Right cardiac atrium (tissue), 5 donors: ENCODE measurements at regions not wholly inside any gene's neighbourhood (a gene's known extent, or its start where the extent isn't known, plus 50 kb on each side); places are given as distances from the start of the nearest gene placed in this dataset.

ENCODE experiments used
- ATAC-seq, 2 donors: fragments of 200-7000 bp; cut with Tn5 transposase; one replicate each; pipeline versions ENCODE4 v1.8.0 to v1.9.1; 2020; ENCODE audit warnings: moderate library complexity in 2 of 2, mild to moderate bottlenecking in 1 of 2
- DNase-seq, 3 donors: peaks; one replicate each; pipeline ENCODE4 v3.0.0-alpha.2; 2020
- H3K27ac ChIP-seq: one replicate; pipeline ENCODE4 v1.5.1; 2013; ENCODE audit warnings: mild to moderate bottlenecking, low read length, control low read depth, moderate library complexity
- H3K27me3 ChIP-seq: one replicate; pipeline ENCODE4 v1.6.1; 2013; ENCODE audit not compliant: control insufficient read depth, insufficient read depth
- H3K4me1 ChIP-seq: one replicate; pipeline ENCODE4 v1.6.1; 2013; ENCODE audit warnings: low read length; ENCODE audit not compliant: control insufficient read depth, insufficient read depth
- H3K4me3 ChIP-seq: one replicate; pipeline ENCODE4 v1.5.1; 2013; ENCODE audit warnings: low read length, control low read depth
- H3K9me3 ChIP-seq: one replicate; pipeline ENCODE4 v1.6.1; 2013; ENCODE audit warnings: low read length; ENCODE audit not compliant: control insufficient read depth
- WGBS: extraction: QIAGEN DNeasy Blood & Tissue Kit; methylation state at CpG from one replicate; pipeline ENCODE4 v1.1.7; 2013; 5-methylcytosine and 5-hydroxymethylcytosine counted together
- intact Hi-C, 4 donors: fragments of 100-400 bp; cut with DNase I; formaldehyde crosslinking; loops; one replicate each; pipeline versions ENCODE4 v1.11.0 to v1.14.0; 2022 to 2023
- donor health status: healthy with polysubstance abuse.
- donor health status: DM: no; HTN: yes; CAD: no.
- donor health status: DM: no; HTN: no; CAD: no.
- donor health status: DM: no; HTN: yes; CAD: no; lungs with severe emphysema.
- donor health status: DM: yes; HTN: yes; CAD: no.

DNA sequence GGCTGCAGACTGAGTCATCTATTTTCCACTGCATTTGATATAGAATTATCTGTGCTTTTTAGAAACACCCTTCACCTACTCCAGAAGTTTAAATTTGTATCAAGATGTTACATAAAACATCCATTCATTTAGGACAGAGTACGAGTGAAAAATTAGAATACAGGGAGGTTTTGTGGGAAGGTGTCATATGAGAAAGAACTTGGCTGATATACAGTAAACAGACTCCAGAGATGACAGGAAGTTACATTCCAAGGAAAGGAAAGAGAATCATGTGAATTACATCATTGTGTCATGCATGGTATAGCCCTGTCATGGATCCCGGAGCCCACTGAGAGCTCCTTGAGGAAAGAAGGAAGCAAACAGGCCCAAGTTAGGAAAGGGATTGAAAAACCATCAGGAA lies 341.5 kb upstream of the PKDCC start:
- 60% methylated on average over 2 of the region's 2 CpGs for WGBS
- H3K4me3 ChIP-seq: no peak overlapping the region
- H3K27me3 ChIP-seq: no peaks in the 10 kb centered on the region
- H3K9me3 ChIP-seq: no peaks in the 10 kb centered on the region
- intact Hi-C loops: loop anchor here in 1 of 4 donors (10.0 kb wide), 1 partner anchor 291 kb away; no protein-coding TSS in a partner anchor
- H3K4me1 ChIP-seq: no peaks in the 10 kb centered on the region
- no peak for ATAC-seq
- no peak overlapping the region for H3K27ac ChIP-seq
- DNase-seq: no peak

DNA sequence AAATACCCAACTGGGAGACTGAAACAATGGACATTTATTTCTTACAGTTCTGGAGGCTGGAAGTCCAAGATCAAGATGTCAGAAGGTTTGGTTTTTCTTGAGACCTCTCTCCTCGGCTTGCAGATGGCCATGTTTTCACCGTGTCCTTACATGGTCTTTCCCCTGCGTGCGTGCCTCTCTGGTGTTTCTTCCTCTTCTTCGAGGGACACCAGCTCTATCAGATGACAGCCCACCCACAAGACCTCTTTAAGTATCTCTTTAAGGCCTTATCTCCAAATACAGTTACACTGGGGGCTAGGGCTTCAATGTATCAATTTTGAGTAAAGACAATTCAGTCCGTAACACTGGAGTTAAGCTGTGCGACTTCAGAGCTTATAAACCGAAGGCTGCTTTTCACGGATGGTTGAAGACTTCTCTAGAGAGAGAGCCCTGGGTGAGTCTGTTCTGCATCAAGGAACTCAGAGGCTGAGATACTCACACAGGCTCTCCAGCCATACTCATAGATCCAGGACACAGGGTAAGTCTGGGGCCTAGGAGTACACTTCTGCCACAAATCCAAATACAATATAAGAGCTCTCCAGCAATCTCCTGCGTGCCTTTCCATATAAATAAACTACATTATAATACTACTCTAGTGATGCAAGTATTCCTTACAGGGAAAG lies 339.9 kb upstream of the PKDCC start:
- WGBS: 91% methylated on average over 10 of the region's 10 CpGs
- DNase-seq: no peak
- Histone ChIP-seq H3K4me3 (no peak overlapping the region), H3K27ac (no peak overlapping the region), H3K27me3 (no peaks in the 10 kb centered on the region), H3K9me3 (no peaks in the 10 kb centered on the region), H3K4me1 (no peaks in the 10 kb centered on the region)
- intact Hi-C loops: loop anchor here in 1 of 4 donors (10.0 kb wide), 1 partner anchor 293 kb away; no protein-coding TSS in a partner anchor
- no peak for ATAC-seq

- intact Hi-C loops: loop anchor here in 1 of 4 donors (10.0 kb wide), 1 partner anchor 295 kb away; no protein-coding TSS in a partner anchor
- ATAC-seq: no peak
- no peak for DNase-seq
- 82% methylated on average over 10 of the region's 10 CpGs for WGBS
- H3K27ac ChIP-seq: no peak overlapping the region
- H3K4me1 ChIP-seq: no peaks in the 10 kb centered on the region
- H3K27me3 ChIP-seq: no peaks in the 10 kb centered on the region
- H3K9me3 ChIP-seq: no peaks in the 10 kb centered on the region
- no peak overlapping the region for H3K4me3 ChIP-seq
Observed at GRCh38 chr2:41709702-41710599, 337.9 kb upstream of the PKDCC start.

- H3K4me1 ChIP-seq: no peaks in the 10 kb centered on the region
Observed at GRCh38 chr2:41710944-41711343, 336.9 kb upstream of the PKDCC start.

GRCh38 chr2:41711736-41712135 lies 336.1 kb upstream of the PKDCC start:
- no peaks in the 10 kb centered on the region for H3K9me3 ChIP-seq
- WGBS: 96% methylated on average over 2 of the region's 2 CpGs
- H3K27ac ChIP-seq: no peak overlapping the region
- ATAC-seq (no peak), DNase-seq (no peak)
- no peak overlapping the region for H3K4me3 ChIP-seq
- no peaks in the 10 kb centered on the region for H3K27me3 ChIP-seq
- H3K4me1 ChIP-seq: no peaks in the 10 kb centered on the region
- intact Hi-C loops: no loop called here

More at GRCh38 chr2:41710944-41711343, 336.9 kb upstream of the PKDCC start:
- WGBS: 92% methylated on average over 3 of the region's 3 CpGs
- H3K27ac ChIP-seq: no peak overlapping the region
- H3K9me3 ChIP-seq: no peaks in the 10 kb centered on the region
- ATAC-seq: no peak
- no peak overlapping the region for H3K4me3 ChIP-seq
- no peaks in the 10 kb centered on the region for H3K27me3 ChIP-seq
- intact Hi-C loops: no loop called here
- no peak for DNase-seq

GRCh38 chr2:41716497-41716896 lies 331.3 kb upstream of the PKDCC start:
- Histone ChIP-seq H3K9me3 (no peaks in the 10 kb centered on the region), H3K27ac (no peak overlapping the region), H3K27me3 (no peaks in the 10 kb centered on the region), H3K4me3 (no peak overlapping the region), H3K4me1 (no peaks in the 10 kb centered on the region)
- DNase-seq (no peak), ATAC-seq (no peak)
- intact Hi-C loops: no loop called here
- WGBS: 89% methylated on average over 5 of the region's 5 CpGs

DNA sequence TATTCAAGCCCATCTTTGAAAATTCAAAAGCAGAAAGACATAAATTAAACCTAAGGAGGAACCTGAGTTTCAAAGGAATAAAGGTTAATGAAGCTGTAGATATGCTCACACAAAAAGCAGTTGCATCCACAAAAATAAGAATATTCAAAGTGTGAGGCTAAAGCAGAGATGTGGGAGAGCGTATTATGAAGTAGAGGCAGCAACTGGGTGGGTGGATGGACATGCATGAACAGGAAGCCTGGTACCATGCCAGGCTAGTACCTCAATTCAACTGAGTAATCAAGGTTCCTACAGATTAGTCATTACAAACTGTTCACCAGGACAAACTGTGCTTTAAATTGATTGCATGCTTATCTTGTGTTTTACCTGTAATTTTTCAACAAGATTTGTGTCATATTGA lies 330.0 kb upstream of the PKDCC start:
- no peaks in the 10 kb centered on the region for H3K4me1 ChIP-seq
- no peak for ATAC-seq
- no peaks in the 10 kb centered on the region for H3K27me3 ChIP-seq
- no peaks in the 10 kb centered on the region for H3K9me3 ChIP-seq
- H3K4me3 ChIP-seq: no peak overlapping the region
- no peak for DNase-seq
- intact Hi-C loops: no loop called here
- WGBS: 92% methylated on average over 1 of the region's 1 CpG
- H3K27ac ChIP-seq: no peak overlapping the region

- Histone ChIP-seq H3K27ac (no peak overlapping the region), H3K27me3 (no peaks in the 10 kb centered on the region), H3K9me3 (no peaks in the 10 kb centered on the region), H3K4me3 (no peak overlapping the region), H3K4me1 (no peaks in the 10 kb centered on the region)
- ATAC-seq (no peak), DNase-seq (no peak)
- 48% methylated on average over 1 of the region's 1 CpG for WGBS
- intact Hi-C loops: no loop called here
Observed at GRCh38 chr2:41718705-41719104, 329.1 kb upstream of the PKDCC start.

- WGBS: 97% methylated on average over 6 of the region's 6 CpGs
- H3K27ac ChIP-seq: no peak overlapping the region
- ATAC-seq: no peak
- no peak for DNase-seq
- intact Hi-C loops: no loop called here
- no peaks in the 10 kb centered on the region for H3K9me3 ChIP-seq
- no peak overlapping the region for H3K4me3 ChIP-seq
- no peaks in the 10 kb centered on the region for H3K27me3 ChIP-seq
- no peaks in the 10 kb centered on the region for H3K4me1 ChIP-seq
Observed at GRCh38 chr2:41719756-41720155, 328.1 kb upstream of the PKDCC start.

GRCh38 chr2:41720331-41721251 lies 327.2 kb upstream of the PKDCC start:
- intact Hi-C loops: no loop called here
- H3K9me3 ChIP-seq: no peaks in the 10 kb centered on the region
- H3K27me3 ChIP-seq: no peaks in the 10 kb centered on the region
- 42% methylated on average over 6 of the region's 6 CpGs for WGBS
- H3K4me3 ChIP-seq: peak overlapping the region; percentile 26
- DNase-seq (no peak), ATAC-seq (peak in 1 of 2 donors; percentile 51)
- H3K4me1 ChIP-seq: no peaks in the 10 kb centered on the region
- H3K27ac ChIP-seq: peak overlapping the region; percentile 56
